ENCODE measurements at regions not wholly inside any gene's neighbourhood (a gene's known extent, or its start where the extent isn't known, plus 50 kb on each side); places are given as distances from the start of the nearest gene placed in this dataset.

DNA sequence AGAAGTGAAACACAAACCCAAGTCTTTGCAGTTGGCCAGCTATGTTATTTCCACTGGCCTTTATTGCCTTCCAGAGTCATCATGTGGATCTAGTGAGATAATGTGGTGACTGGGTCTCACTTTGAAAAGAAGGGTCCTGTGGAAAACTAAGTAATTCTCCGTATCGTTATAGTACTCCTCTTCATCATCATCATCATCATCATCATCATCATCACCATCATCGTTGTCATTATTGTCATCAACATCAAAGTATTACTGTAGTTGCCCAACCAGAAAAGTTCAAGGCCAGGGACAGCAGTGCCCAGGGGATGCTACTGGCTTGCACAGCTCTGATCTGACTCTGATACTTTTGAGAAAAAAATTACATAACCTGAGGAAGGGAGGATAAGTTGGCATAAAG lies 295.6 kb upstream of the F9 start:
- Histone ChIP-seq H3K4me1 (replicated peaks in 1 of 2; ENCODE audit: control insufficient read depth in 2 of 2, insufficient read depth in 2 of 2, low read length in 2 of 2) (no peaks in the 10 kb centered on the region), H3K4me3 (no peak overlapping the region), H3K27ac (ENCODE audit: extremely low read depth, low read depth, low read length) (no peak overlapping the region), H3K9ac (ENCODE audit: insufficient read depth in 1 of 2, low read depth in 2 of 2, low read length in 2 of 2) (no peak overlapping the region), H3K36me3 (ENCODE audit: control insufficient read depth, insufficient read depth, low read length) (no peaks in the 10 kb centered on the region), H2AFZ (ENCODE audit: low read depth, low read length) (no peak overlapping the region), H3K9me3 (replicated peaks; ENCODE audit: control insufficient read depth, insufficient read depth, low read depth, low read length) (no peaks in the 10 kb centered on the region), H3K27me3 (ENCODE audit: control insufficient read depth in 2 of 2, insufficient read depth in 2 of 2, low read length in 2 of 2) (no peaks in the 10 kb centered on the region; a peak in 1 of 5 replicates), H3K9me1 (ENCODE audit: control insufficient read depth, insufficient read depth, low read length) (no peaks in the 10 kb centered on the region), H3K79me2 (ENCODE audit: control insufficient read depth, insufficient read depth, low read length) (no peaks in the 10 kb centered on the region), H4K20me1 (replicated peaks; ENCODE audit: control insufficient read depth, insufficient read depth, low read length) (no peaks in the 10 kb centered on the region), H3K4me2 (ENCODE audit: insufficient read depth, low read length) (no peak overlapping the region)
- no TSS peak for BruUV-seq (replicated peaks)
- no peak for TF ChIP-seq ZNF3 (CRISPR knock-in tag; IDR thresholded peaks at IDR 0.05)
- no peak for TF ChIP-seq FOS (IDR thresholded peaks at IDR 0.05; ENCODE audit: extremely low read depth, insufficient read length)
- TF ChIP-seq CREB1 (IDR thresholded peaks at IDR 0.05) = no peak
- TF ChIP-seq CREB1 (CRISPR knock-in tag; IDR thresholded peaks at IDR 0.05) = no peak
- TF ChIP-seq, protein P1, sequence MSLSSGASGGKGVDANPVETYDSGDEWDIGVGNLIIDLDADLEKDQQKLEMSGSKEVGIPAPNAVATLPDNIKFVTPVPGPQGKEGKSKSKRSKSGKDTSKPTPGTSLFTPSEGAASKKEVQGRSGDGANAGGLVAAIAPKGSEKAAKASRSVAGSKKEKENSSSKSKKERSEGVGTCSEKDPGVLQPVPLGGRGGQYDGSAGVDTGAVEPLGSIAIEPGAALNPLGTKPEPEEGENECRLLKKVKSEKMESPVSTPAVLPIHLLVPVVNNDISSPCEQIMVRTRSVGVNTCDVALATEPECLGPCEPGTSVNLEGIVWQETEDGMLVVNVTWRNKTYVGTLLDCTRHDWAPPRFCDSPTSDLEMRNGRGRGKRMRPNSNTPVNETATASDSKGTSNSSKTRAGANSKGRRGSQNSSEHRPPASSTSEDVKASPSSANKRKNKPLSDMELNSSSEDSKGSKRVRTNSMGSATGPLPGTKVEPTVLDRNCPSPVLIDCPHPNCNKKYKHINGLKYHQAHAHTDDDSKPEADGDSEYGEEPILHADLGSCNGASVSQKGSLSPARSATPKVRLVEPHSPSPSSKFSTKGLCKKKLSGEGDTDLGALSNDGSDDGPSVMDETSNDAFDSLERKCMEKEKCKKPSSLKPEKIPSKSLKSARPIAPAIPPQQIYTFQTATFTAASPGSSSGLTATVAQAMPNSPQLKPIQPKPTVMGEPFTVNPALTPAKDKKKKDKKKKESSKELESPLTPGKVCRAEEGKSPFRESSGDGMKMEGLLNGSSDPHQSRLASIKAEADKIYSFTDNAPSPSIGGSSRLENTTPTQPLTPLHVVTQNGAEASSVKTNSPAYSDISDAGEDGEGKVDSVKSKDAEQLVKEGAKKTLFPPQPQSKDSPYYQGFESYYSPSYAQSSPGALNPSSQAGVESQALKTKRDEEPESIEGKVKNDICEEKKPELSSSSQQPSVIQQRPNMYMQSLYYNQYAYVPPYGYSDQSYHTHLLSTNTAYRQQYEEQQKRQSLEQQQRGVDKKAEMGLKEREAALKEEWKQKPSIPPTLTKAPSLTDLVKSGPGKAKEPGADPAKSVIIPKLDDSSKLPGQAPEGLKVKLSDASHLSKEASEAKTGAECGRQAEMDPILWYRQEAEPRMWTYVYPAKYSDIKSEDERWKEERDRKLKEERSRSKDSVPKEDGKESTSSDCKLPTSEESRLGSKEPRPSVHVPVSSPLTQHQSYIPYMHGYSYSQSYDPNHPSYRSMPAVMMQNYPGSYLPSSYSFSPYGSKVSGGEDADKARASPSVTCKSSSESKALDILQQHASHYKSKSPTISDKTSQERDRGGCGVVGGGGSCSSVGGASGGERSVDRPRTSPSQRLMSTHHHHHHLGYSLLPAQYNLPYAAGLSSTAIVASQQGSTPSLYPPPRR (CRISPR knock-in tag; IDR thresholded peaks at IDR 0.05; ENCODE audit: borderline replicate concordance) = no peak
- TF ChIP-seq ZNF76 (CRISPR knock-in tag; IDR thresholded peaks at IDR 0.05; ENCODE audit: borderline replicate concordance) = no peak
- TF ChIP-seq PRPF4 (IDR thresholded peaks at IDR 0.05; ENCODE audit: insufficient read depth, low read depth, low read length, poor library complexity, severe bottlenecking) = no peak
- 0% methylated on average over 3 of the region's 3 CpGs for WGBS (ENCODE audit: insufficient coverage, low coverage, missing lambda C conversion rate)
- ATAC-seq (no peak), FAIRE-seq (no peak), DNase-seq (ENCODE audit: extremely low read depth in 1 of 4, low spot score in 3 of 4) (no peak)
- ChIA-PET CTCF (ENCODE audit: low intra/inter-chr PET ratio) (no interaction called here), POLR2A (no interaction called here)
- in situ Hi-C loops (cut with MboI) = no loop called here
- intact Hi-C loops (cut with micrococcal nuclease) = no loop called here
